GM23338 (cell line): ENCODE measurements at regions not wholly inside any gene's neighbourhood (a gene's known extent, or its start where the extent isn't known, plus 50 kb on each side); places are given as distances from the start of the nearest gene placed in this dataset.

Experiments used
- CREB1 ChIP-seq: fragments of 250-450 bp; sonication (Bioruptor Pico); IDR thresholded peaks from 2 replicates; pipeline ENCODE4 v1.5.0; 2020; ENCODE audit warnings: low read depth, mild to moderate bottlenecking, moderate library complexity
- ETS1 ChIP-seq: IDR thresholded peaks from 2 replicates; pipeline ENCODE4 v1.6.1; 2016; ENCODE audit warnings: antibody characterized with exemption
- EZH2 ChIP-seq: fragments of 200-600 bp; sonication (generic); IDR thresholded peaks from one replicate; pipeline ENCODE4 v1.8.0; 2017; ENCODE audit warnings: antibody characterized with exemption, mild to moderate bottlenecking, low read depth; ENCODE audit not compliant: unreplicated experiment
- JUNB ChIP-seq: IDR thresholded peaks from one replicate; pipeline ENCODE4 v1.6.1; 2016; ENCODE audit warnings: antibody characterized with exemption; ENCODE audit not compliant: unreplicated experiment
- REST ChIP-seq: IDR thresholded peaks from one replicate; pipeline ENCODE4 v1.6.1; 2018; ENCODE audit warnings: antibody characterized with exemption; ENCODE audit not compliant: unreplicated experiment
- ZNF331 ChIP-seq: fragments of 250-450 bp; sonication (Bioruptor Pico); IDR thresholded peaks from 2 replicates; pipeline ENCODE4 v1.5.0; 2020; ENCODE audit warnings: low read depth, mild to moderate bottlenecking, moderate library complexity
- ZNF462 ChIP-seq: fragments of 250-450 bp; sonication (Bioruptor Pico); IDR thresholded peaks from 2 replicates; pipeline ENCODE4 v1.5.0; 2020; ENCODE audit warnings: mild to moderate bottlenecking, moderate library complexity

GRCh38 chr2:82697231-82697630, 1761.8 kb downstream of the SUCLG1 start (continued):
- TF ChIP-seq ZNF462 (CRISPR knock-in tag) (no peak), EZH2 (no peak), JUNB (no peak), REST (no peak), CREB1 (no peak), ZNF331 (CRISPR knock-in tag) (no peak), ETS1 (no peak)
